Upper lobe of left lung (tissue), 6 donors: ENCODE measurements at regions not wholly inside any gene's neighbourhood (a gene's known extent, or its start where the extent isn't known, plus 50 kb on each side); places are given as distances from the start of the nearest gene placed in this dataset.

ENCODE experiments used
- ATAC-seq, 2 donors: fragments of 200-7000 bp; cut with Tn5 transposase; one replicate each; pipeline ENCODE4 v1.9.1; 2022; ENCODE audit warnings: mild to moderate bottlenecking in 2 of 2, moderate library complexity in 2 of 2; ENCODE audit not compliant: low FRiP score in 2 of 2
- DNase-seq, 2 donors: peaks; one replicate each; pipeline ENCODE4 v3.0.0-alpha.2; 2019 to 2020
- H3K27ac ChIP-seq, 4 donors: fragments of 200-600 bp; sonication (generic); one replicate each; pipeline ENCODE4 v1.5.1; 2016 to 2019
- H3K27me3 ChIP-seq, 4 donors: fragments of 200-600 bp; sonication (generic); one replicate each; pipeline ENCODE4 v1.5.1; 2017 to 2019
- H3K36me3 ChIP-seq, 4 donors: fragments of 200-600 bp; sonication (generic); one replicate each; pipeline ENCODE4 v1.5.1; 2016 to 2019
- H3K4me1 ChIP-seq, 4 donors: fragments of 200-600 bp; sonication (generic); one replicate each; pipeline ENCODE4 v1.5.1; 2018 to 2019
- H3K4me3 ChIP-seq, 4 donors: fragments of 200-600 bp; sonication (generic); one replicate each; pipeline ENCODE4 v1.5.1; 2017 to 2019; ENCODE audit warnings: mild to moderate bottlenecking in 2 of 4, moderate library complexity in 1 of 4
- H3K9me3 ChIP-seq, 4 donors: fragments of 200-600 bp; sonication (generic); one replicate each; pipeline ENCODE4 v1.5.1; 2018 to 2019
- EP300 ChIP-seq, 4 donors: sonication (generic); formaldehyde crosslinking; IDR thresholded peaks; one replicate each; pipeline ENCODE4 v1.5.1; 2017; ENCODE audit warnings: antibody characterized with exemption in 4 of 4, control low read depth in 2 of 4
- POLR2A ChIP-seq, 4 donors: fragments of 450-650 bp; IDR thresholded peaks; one replicate each; pipeline ENCODE4 v1.5.1; 2016 to 2017; ENCODE audit warnings: antibody characterized with exemption in 4 of 4, mild to moderate bottlenecking in 2 of 4
- POLR2AphosphoS5 ChIP-seq, 2 donors: sonication (generic); formaldehyde crosslinking; IDR thresholded peaks; one replicate each; pipeline ENCODE4 v1.5.1; 2017; ENCODE audit warnings: antibody characterized with exemption in 2 of 2
- WGBS, 2 donors: methylation state at CpG; one replicate each; pipeline ENCODE4 v1.1.5; 2017 to 2018; 5-methylcytosine and 5-hydroxymethylcytosine counted together
- TF ChIP-seq, protein P1 (sequence below), 6 experiments: fragments of 450-650 bp in 4 of 6; fragments of 200-600 bp in 2 of 6; sonication (generic) in 2 of 6; IDR thresholded peaks; one replicate each; pipeline ENCODE4 v1.5.1; 2016 to 2019; ENCODE audit warnings: antibody characterized with exemption in 6 of 6
- donor health status: DM: no; HTN: no; CAD: no; lungs with moderate emphysema.
- donor health status: DM: no; HTN: yes; CAD: no; lungs with severe emphysema.

GRCh38 chr11:130546901-130547694 is 98.7 kb downstream of the ADAMTS15 start:
- Histone ChIP-seq H3K27ac (no peak overlapping the region), H3K9me3 (no peaks in the 10 kb centered on the region), H3K4me3 (no peak overlapping the region), H3K36me3 (no peaks in the 10 kb centered on the region), H3K27me3 (no peaks in the 10 kb centered on the region), H3K4me1 (peaks cover 0 to 29% (median 5%) of the 10 kb centered on the region in 4 donors)
- ATAC-seq = no peak
- DNase-seq = peak in 1 of 2 donors; percentile 69
- TF ChIP-seq EP300 (IDR thresholded peaks at IDR 0.05) = peak in 1 of 4 donors; percentile 59
- no peak for TF ChIP-seq POLR2AphosphoS5 (IDR thresholded peaks at IDR 0.05)
- no peak for TF ChIP-seq POLR2A (IDR thresholded peaks at IDR 0.05)
- TF ChIP-seq, protein P1, sequence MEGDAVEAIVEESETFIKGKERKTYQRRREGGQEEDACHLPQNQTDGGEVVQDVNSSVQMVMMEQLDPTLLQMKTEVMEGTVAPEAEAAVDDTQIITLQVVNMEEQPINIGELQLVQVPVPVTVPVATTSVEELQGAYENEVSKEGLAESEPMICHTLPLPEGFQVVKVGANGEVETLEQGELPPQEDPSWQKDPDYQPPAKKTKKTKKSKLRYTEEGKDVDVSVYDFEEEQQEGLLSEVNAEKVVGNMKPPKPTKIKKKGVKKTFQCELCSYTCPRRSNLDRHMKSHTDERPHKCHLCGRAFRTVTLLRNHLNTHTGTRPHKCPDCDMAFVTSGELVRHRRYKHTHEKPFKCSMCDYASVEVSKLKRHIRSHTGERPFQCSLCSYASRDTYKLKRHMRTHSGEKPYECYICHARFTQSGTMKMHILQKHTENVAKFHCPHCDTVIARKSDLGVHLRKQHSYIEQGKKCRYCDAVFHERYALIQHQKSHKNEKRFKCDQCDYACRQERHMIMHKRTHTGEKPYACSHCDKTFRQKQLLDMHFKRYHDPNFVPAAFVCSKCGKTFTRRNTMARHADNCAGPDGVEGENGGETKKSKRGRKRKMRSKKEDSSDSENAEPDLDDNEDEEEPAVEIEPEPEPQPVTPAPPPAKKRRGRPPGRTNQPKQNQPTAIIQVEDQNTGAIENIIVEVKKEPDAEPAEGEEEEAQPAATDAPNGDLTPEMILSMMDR (IDR thresholded peaks at IDR 0.05) = no peak
- WGBS, 2 donors = 92 to 93% methylated on average over 16 to 33 of the region's 33 CpGs

DNA sequence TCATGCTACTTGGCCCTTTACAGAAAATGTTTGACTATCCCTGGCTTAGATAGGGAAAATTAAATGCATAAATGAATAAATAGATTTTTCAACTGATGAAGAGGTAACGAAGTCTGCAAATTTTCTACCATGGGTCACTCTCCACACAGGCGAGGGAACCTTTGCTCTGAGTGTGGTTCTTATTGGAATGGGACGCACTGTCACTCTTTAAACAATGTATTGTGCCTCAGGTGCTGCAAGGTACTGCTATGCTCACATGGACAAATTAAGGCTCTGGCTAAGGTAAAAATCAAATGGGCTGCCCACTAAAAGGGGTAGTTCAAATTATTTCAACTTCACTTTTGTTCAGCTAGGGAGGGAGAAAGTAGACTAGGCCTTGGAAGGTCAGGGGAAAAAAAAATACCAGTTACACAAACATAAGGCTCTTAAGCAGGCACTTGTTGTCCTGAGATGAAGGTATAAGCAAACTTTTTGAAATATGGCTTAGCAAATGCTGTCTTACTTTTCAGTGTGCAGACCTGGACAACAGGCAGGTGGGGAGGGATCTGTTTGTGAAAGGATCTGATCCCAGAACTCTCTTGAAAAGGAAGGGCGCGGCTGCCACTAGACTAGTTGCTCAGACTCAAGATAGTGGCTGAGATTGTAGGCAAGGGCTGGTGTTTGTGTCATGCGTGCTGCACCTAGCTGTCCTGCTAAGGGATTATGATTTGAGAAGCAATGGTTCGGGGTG is 99.5 kb downstream of the ADAMTS15 start:
- Histone ChIP-seq H3K27ac (no peak overlapping the region), H3K27me3 (no peaks in the 10 kb centered on the region), H3K4me3 (no peak overlapping the region), H3K9me3 (no peaks in the 10 kb centered on the region), H3K36me3 (no peaks in the 10 kb centered on the region), H3K4me1 (peaks cover 0 to 29% (median 5%) of the 10 kb centered on the region in 4 donors)
- TF ChIP-seq, protein P1 (IDR thresholded peaks at IDR 0.05) = no peak
- TF ChIP-seq POLR2A (IDR thresholded peaks at IDR 0.05) (no peak), POLR2AphosphoS5 (IDR thresholded peaks at IDR 0.05) (no peak), EP300 (IDR thresholded peaks at IDR 0.05) (no peak)
- WGBS, 2 donors = 72 to 76% methylated on average over 5 to 7 of the region's 7 CpGs
- DNase-seq = no peak
- no peak for ATAC-seq

DNA sequence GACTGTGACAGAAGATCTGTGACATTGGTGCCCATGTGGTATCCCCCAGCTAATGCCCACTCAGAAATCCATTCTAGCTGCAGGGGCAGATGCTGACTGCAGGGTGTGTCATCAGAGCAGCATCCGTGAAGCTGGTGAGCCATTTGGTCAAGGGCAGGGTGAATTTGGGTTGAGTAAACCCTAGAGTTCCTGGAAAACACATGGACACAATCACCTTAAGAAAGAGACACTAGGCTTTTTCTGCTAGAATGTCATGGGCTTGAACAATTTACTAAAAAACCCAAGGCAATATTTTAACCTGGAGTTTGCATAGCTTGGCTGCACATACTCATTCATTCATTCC is 100.0 kb downstream of the ADAMTS15 start:
- TF ChIP-seq, protein P1 (IDR thresholded peaks at IDR 0.05) = no peak
- TF ChIP-seq POLR2AphosphoS5 (IDR thresholded peaks at IDR 0.05) = no peak
- TF ChIP-seq POLR2A (IDR thresholded peaks at IDR 0.05) = no peak
- no peak for TF ChIP-seq EP300 (IDR thresholded peaks at IDR 0.05)
- Histone ChIP-seq H3K36me3 (no peaks in the 10 kb centered on the region), H3K9me3 (no peaks in the 10 kb centered on the region), H3K4me3 (no peak overlapping the region), H3K27ac (no peak overlapping the region), H3K4me1 (peaks cover 0 to 29% (median 5%) of the 10 kb centered on the region in 4 donors), H3K27me3 (no peaks in the 10 kb centered on the region)
- 20 to 56% methylated on average over 1 of the region's 1 CpG for WGBS, 2 donors
- ATAC-seq (no peak), DNase-seq (no peak)

DNA sequence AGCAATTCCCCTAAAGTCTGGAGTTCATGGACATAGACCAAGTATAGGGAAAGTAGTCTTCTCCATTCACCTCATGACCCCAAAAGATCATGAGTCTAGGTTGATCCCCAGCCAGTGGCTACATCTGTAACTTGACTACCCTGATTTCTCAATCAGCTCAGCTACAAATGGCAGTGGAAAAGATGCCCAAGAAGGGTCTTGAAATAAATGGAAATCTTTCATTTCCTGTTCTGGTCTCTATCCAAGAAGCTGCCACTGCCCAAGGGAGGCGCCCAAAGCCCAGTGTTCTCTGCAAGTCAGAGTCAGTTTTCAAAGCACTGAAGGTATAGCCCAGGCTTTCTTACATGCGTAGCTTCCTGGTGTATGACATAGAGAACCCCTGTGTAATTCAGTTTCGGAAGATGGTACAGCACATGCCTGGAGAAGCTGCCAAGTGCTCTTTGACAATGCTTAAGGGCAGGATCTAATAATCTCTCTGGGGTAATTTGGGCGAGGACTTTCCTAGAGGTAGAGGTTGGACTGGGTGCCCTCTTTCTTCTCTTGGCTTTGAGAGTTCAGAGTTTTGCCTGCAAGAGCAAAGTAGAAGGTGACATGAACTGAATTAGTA is 101.1 kb downstream of the ADAMTS15 start:
- H3K36me3 ChIP-seq = no peaks in the 10 kb centered on the region
- H3K4me1 ChIP-seq = peaks cover 0 to 29% (median 5%) of the 10 kb centered on the region in 4 donors
- WGBS, 2 donors = 76 to 79% methylated on average over 4 of the region's 4 CpGs
- no peak for DNase-seq
- no peaks in the 10 kb centered on the region for H3K27me3 ChIP-seq
- ATAC-seq = no peak
- no peak overlapping the region for H3K4me3 ChIP-seq
- H3K27ac ChIP-seq = peak overlapping the region in 2 of 4 donors; percentile 20 to 30
- no peaks in the 10 kb centered on the region for H3K9me3 ChIP-seq
- TF ChIP-seq POLR2AphosphoS5 (IDR thresholded peaks at IDR 0.05) (no peak), POLR2A (IDR thresholded peaks at IDR 0.05) (no peak), EP300 (IDR thresholded peaks at IDR 0.05) (no peak)
- TF ChIP-seq, protein P1 (IDR thresholded peaks at IDR 0.05) = no peak
